Erythroblast (primary cell): ENCODE measurements at regions not wholly inside any gene's neighbourhood (a gene's known extent, or its start where the extent isn't known, plus 50 kb on each side); places are given as distances from the start of the nearest gene placed in this dataset.

Experiments used
- GATA1 ChIP-seq: IDR thresholded peaks from 2 replicates; pipeline ENCODE4 v1.6.1; 2011; ENCODE audit warnings: low read depth, mild to moderate bottlenecking, control low read depth, low read length, moderate library complexity
- POLR2A ChIP-seq: IDR thresholded peaks from 2 replicates; pipeline ENCODE4 v1.6.1; 2011; ENCODE audit warnings: mild to moderate bottlenecking, low read length

- no peak for TF ChIP-seq POLR2A
- TF ChIP-seq GATA1, result no peak
Observed at GRCh38 chr10:130923596-130923995, 387.9 kb downstream of the TCERG1L start.
